Astrocyte (in vitro differentiated cells and primary cell): ENCODE measurements at regions not wholly inside any gene's neighbourhood (a gene's known extent, or its start where the extent isn't known, plus 50 kb on each side); places are given as distances from the start of the nearest gene placed in this dataset.

ENCODE experiments used
- DNase-seq: peaks from one replicate; pipeline ENCODE4 v3.0.0-alpha.2; 2010; ENCODE audit warnings: low read depth
- FAIRE-seq: peaks from 2 replicates; lab custom pipeline; 2011; peaks lifted over from hg19 to GRCh38; lab: Jason Lieb, UNC
- H2AFZ ChIP-seq: 2 replicates; pipeline ENCODE4 v1.6.0; 2012; ENCODE audit warnings: low read depth, low read length, inconsistent platforms
- H3K27ac ChIP-seq: 2 replicates; pipeline ENCODE4 v1.5.1; 2011; ENCODE audit warnings: low read depth, low read length, inconsistent platforms
- H3K27me3 ChIP-seq: 2 replicates; pipeline ENCODE4 v1.6.0; 2011; ENCODE audit warnings: low read length, inconsistent platforms; ENCODE audit not compliant: insufficient read depth
- H3K36me3 ChIP-seq: 2 replicates; pipeline ENCODE4 v1.5.1; 2011; ENCODE audit warnings: low read length, inconsistent platforms; ENCODE audit not compliant: insufficient read depth
- H3K4me1 ChIP-seq: 2 replicates; pipeline ENCODE4 v1.5.1; 2011; ENCODE audit warnings: low read length, inconsistent platforms; ENCODE audit not compliant: insufficient read depth
- H3K4me2 ChIP-seq: 2 replicates; pipeline ENCODE4 v1.6.0; 2012; ENCODE audit warnings: low read length, inconsistent platforms
- H3K4me3 ChIP-seq: 2 replicates; pipeline ENCODE4 v1.5.1; 2011; ENCODE audit warnings: low read depth, mild to moderate bottlenecking, low read length, inconsistent platforms; ENCODE audit not compliant: insufficient read depth
- H3K79me2 ChIP-seq: 2 replicates; pipeline ENCODE4 v1.6.0; 2012; ENCODE audit warnings: mild to moderate bottlenecking, low read length, inconsistent platforms; ENCODE audit not compliant: insufficient read depth
- H3K9ac ChIP-seq: 2 replicates; pipeline ENCODE4 v1.6.0; 2012; ENCODE audit warnings: mild to moderate bottlenecking, low read length, inconsistent platforms
- H3K9me3 ChIP-seq: 2 replicates; pipeline ENCODE4 v1.5.1; 2012; ENCODE audit warnings: low read depth, mild to moderate bottlenecking, low read length, inconsistent platforms; ENCODE audit not compliant: insufficient read depth
- H4K20me1 ChIP-seq: 2 replicates; pipeline ENCODE4 v1.6.0; 2012; ENCODE audit warnings: low read length, inconsistent platforms; ENCODE audit not compliant: insufficient read depth
- H3K27ac Mint-ChIP-seq: one replicate; pipeline ENCODE4 v1.8.0; 2021; ENCODE audit warnings: mild to moderate bottlenecking, mixed read lengths; ENCODE audit not compliant: unreplicated experiment
- H3K27me3 Mint-ChIP-seq: one replicate; pipeline ENCODE4 v1.8.0; 2021; ENCODE audit warnings: low read depth, mixed read lengths; ENCODE audit not compliant: unreplicated experiment
- H3K36me3 Mint-ChIP-seq: one replicate; pipeline ENCODE4 v1.8.0; 2021; ENCODE audit warnings: low read depth, mixed read lengths; ENCODE audit not compliant: unreplicated experiment
- H3K4me1 Mint-ChIP-seq: one replicate; pipeline ENCODE4 v1.8.0; 2021; ENCODE audit warnings: low read depth, mixed read lengths; ENCODE audit not compliant: unreplicated experiment
- H3K4me3 Mint-ChIP-seq: one replicate; pipeline ENCODE4 v1.8.0; 2021; ENCODE audit warnings: mild to moderate bottlenecking, moderate library complexity, mixed read lengths; ENCODE audit not compliant: unreplicated experiment
- H3K9me3 Mint-ChIP-seq: one replicate; pipeline ENCODE4 v1.8.0; 2021; ENCODE audit warnings: mild to moderate bottlenecking, mixed read lengths; ENCODE audit not compliant: unreplicated experiment
- EZH2 ChIP-seq: IDR thresholded peaks from 2 replicates; pipeline ENCODE4 v1.6.1; 2012; ENCODE audit warnings: mild to moderate bottlenecking, low read length, inconsistent platforms; ENCODE audit not compliant: insufficient read depth
- TF ChIP-seq, protein P1 (sequence below): IDR thresholded peaks from 2 replicates; pipeline ENCODE4 v1.5.1; 2011; ENCODE audit warnings: low read depth, mild to moderate bottlenecking, inconsistent platforms, low read length, moderate library complexity; ENCODE audit not compliant: insufficient read depth

DNA sequence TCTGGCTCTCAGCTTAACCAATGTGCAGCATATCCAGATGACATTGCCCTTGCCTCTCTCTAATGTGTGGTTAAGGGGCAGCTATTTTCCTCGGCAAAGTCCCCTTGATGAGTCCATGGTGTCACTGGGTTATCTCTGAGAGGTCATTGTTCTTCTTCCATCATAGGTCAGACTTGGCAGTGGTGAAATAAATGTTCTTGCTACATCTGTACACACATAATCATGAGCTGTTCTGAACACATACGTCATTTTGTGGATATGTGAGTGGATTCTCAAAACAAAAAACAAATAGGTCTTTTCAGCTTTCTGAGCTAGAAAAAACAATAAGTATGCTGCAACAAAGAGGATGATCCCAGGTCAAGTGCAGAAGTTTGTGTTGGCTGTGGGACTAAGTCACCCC lies 134.7 kb upstream of the PTPN3 start:
- TF ChIP-seq EZH2 = no peak
- TF ChIP-seq, protein P1, sequence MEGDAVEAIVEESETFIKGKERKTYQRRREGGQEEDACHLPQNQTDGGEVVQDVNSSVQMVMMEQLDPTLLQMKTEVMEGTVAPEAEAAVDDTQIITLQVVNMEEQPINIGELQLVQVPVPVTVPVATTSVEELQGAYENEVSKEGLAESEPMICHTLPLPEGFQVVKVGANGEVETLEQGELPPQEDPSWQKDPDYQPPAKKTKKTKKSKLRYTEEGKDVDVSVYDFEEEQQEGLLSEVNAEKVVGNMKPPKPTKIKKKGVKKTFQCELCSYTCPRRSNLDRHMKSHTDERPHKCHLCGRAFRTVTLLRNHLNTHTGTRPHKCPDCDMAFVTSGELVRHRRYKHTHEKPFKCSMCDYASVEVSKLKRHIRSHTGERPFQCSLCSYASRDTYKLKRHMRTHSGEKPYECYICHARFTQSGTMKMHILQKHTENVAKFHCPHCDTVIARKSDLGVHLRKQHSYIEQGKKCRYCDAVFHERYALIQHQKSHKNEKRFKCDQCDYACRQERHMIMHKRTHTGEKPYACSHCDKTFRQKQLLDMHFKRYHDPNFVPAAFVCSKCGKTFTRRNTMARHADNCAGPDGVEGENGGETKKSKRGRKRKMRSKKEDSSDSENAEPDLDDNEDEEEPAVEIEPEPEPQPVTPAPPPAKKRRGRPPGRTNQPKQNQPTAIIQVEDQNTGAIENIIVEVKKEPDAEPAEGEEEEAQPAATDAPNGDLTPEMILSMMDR = no peak
- H3K4me1 Mint-ChIP-seq = no peaks in the 10 kb centered on the region
- Histone ChIP-seq H3K27ac (no peak overlapping the region), H3K4me2 (no peak overlapping the region), H4K20me1 (no peaks in the 10 kb centered on the region), H2AFZ (no peak overlapping the region), H3K4me3 (no peak overlapping the region), H3K9me3 (no peaks in the 10 kb centered on the region), H3K4me1 (no peaks in the 10 kb centered on the region), H3K36me3 (no peaks in the 10 kb centered on the region), H3K27me3 (peaks cover 26% of the 10 kb centered on the region), H3K9ac (no peak overlapping the region), H3K79me2 (no peaks in the 10 kb centered on the region)
- H3K9me3 Mint-ChIP-seq = no peaks in the 10 kb centered on the region
- H3K4me3 Mint-ChIP-seq = no peak overlapping the region
- FAIRE-seq (no peak), DNase-seq (no peak)
- no peak overlapping the region for H3K27ac Mint-ChIP-seq
- H3K36me3 Mint-ChIP-seq = no peaks in the 10 kb centered on the region
- H3K27me3 Mint-ChIP-seq = peaks cover 32% of the 10 kb centered on the region

DNA sequence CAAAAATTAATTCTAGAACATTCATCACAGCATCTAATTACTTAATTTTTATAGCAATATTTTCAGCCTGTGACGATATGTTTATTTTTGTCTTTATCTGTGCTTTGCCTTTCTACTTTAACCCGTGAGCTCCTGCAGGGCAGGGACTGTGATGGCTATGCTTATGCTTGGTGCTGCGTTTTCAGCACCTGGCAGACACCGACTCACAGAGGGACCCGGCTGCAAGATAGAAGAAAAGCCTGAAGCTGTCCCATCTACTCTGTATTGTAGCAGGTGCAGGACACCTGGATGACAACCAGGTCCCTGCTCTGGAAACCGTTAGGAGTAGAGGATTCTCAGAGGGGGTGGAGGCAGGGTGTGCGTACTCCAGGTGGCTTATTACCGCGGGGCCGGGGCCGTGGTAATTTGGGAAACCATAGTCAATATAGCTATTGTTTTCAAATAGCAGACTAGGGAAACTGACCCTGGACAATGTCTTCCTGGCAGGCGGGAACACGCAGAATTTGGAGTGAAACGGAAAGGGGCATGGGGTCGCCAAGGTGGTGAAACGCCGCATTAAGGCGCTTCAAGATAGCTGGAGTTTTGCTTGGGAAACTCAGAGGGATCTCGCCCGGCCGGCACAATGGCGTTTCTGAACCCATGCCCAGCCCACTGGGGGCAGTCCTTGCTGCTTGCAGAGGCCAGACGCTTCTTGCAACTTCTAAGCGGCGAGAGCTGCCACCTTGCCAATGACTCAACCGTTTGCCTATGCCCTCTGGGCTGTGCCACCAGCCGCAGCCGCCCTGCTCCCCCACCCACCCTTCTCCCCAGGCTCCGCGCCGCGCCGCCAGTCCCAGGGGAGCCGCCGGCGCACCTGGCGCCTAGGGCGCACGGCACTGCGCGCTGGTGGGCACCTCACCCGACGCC lies 140.1 kb upstream of the PALM2AKAP2 start:
- FAIRE-seq (no peak), DNase-seq (no peak)
- Histone ChIP-seq H3K79me2 (no peaks in the 10 kb centered on the region), H3K4me1 (peaks cover 5% of the 10 kb centered on the region), H4K20me1 (no peaks in the 10 kb centered on the region), H3K4me3 (peak overlapping the region; percentile 53), H2AFZ (peak overlapping the region; percentile 67), H3K4me2 (peak overlapping the region; percentile 92), H3K36me3 (no peaks in the 10 kb centered on the region), H3K9me3 (peaks cover 2% of the 10 kb centered on the region), H3K27me3 (peaks cover 54% of the 10 kb centered on the region), H3K27ac (no peak overlapping the region), H3K9ac (no peak overlapping the region)
- Mint-ChIP-seq H3K4me1 (no peaks in the 10 kb centered on the region), H3K9me3 (peaks cover 9% of the 10 kb centered on the region), H3K36me3 (no peaks in the 10 kb centered on the region), H3K27me3 (peaks cover 68% of the 10 kb centered on the region), H3K4me3 (peak overlapping the region; percentile 77), H3K27ac (no peak overlapping the region)
- TF ChIP-seq, protein P1 = no peak
- peak; percentile 22 for TF ChIP-seq EZH2
